ENCODE measurements at regions not wholly inside any gene's neighbourhood (a gene's known extent, or its start where the extent isn't known, plus 50 kb on each side); places are given as distances from the start of the nearest gene placed in this dataset.

DNA sequence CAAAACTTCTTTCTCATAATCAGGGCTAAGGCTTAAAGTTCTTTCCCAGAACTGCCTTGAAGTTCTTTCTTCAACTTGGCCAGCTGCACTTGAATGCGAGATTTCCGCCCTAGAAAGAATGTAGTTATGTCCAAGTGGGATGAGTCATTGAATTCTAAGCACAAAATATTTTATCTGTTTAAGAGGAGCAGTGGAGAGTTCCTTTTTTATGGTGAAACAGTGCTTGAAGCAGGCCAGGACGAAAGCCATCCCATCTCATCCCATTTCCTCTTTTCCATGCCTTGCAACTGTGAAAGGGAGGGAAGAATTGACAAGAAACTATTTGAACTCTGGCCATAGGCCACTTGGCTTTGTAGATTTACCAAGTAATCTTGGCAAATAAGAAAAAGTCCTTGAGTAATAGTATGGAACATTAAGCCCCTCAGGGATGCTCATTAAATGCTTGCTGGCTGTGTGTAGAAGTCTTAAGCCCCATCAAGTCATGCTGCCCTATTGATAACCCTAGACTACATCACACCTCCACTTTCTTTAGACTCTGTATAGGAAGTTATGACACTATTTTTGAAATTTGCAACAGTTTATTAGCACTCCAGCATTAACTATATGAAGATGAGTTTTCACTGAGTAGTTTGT, 174.5 kb downstream of the KCTD12 start:
- DNase-seq (ENCODE audit: low spot score), result no peak

DNA sequence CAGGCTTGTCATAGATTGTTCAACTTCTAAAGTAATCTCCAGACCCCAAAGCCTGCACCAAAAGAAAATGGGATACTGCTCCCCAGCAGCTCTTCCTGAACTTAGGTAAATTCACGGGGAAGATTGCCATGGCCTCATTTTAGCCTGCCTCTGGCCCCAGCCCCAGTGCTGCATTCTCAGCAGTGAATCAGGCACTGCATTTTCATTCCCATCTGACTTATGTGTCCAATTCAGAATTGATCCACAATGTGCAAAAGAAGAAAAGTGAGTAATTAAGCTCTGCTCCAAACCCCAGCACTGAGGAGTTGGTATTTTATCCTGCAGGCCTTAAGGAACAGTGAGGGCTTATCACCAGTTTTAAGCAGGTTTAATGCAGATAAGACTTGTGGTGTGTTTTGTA, 176.4 kb downstream of the KCTD12 start:
- DNase-seq (ENCODE audit: low spot score), result no peak

- DNase-seq (ENCODE audit: low spot score), result no peak
Observed at GRCh38 chr13:76708138-76708688, 178.0 kb downstream of the KCTD12 start.

DNA sequence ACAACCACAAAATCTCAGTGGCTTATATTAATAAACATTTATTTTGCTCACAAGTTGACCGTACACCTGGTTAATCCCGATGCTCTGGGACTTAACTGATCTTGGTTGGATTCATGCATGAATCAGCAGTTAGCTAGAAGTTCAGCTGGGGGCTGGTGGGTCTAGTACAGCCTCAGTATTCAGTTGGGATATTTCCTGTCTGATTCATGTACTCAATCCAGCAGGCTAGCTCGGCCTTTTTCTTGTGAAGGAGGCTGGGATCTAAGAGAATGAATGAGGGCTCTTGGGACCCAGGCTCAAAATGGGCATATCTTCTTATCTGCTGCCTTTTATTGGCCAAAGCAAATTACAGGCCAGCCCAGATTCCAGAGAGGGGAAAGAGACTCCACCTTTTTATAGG, 178.8 kb downstream of the KCTD12 start:
- DNase-seq (ENCODE audit: low spot score), result no peak

DNA sequence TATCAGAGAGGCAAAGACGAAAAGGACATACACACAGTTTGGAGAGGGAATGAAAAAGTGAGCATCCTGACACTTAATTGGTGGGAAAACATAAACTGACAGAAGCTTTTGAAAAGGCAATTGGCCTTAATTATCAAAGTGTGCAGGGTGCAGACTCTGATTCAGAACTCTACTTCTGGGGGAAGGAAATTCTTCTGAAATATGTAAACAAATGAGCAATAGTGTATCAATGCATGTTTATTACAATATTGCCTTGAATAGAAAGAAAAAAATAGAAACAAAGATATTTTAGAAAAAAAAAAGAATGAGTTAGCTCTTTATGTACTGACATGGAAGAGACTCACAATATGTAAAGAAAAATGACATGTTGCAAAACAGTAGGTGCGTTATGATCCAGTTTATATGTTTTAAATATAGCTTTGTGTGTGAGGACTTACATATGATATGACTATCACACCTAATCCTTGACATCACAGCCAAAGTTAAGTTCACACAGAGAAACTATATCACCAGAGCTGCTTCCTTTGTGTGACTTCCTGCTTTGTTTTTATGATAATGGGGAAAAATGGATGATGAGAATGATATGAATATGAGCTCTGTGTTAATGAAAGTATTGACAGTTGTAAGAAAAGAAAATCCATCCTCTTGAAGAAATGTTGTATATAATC, 182.4 kb downstream of the KCTD12 start:
- no peak for DNase-seq (ENCODE audit: low spot score)

GRCh38 chr13:76703216-76703615, 183.0 kb downstream of the KCTD12 start:
- DNase-seq (ENCODE audit: low spot score), result no peak

GRCh38 chr13:76697288-76697687, 188.9 kb downstream of the KCTD12 start:
- no peak for DNase-seq (ENCODE audit: low spot score)

DNA sequence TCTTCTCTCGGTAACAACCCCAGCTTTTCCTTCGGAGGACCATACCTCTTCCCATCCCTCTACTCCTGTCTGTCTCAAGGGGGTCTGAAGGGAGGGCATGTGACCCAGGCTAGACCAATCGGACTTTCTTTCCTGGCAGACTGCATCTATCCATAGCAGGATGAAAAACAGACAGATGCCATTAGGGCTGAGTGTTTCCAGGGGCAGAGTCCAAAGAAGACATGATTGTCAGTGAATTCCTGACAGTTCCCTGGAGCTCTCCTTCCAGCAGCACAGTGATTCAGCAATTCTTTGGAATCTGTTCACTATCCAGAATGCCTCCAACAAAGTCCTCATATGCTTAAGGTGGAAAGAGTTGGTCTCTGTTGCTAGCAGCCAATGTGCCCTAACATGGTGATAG, 189.8 kb downstream of the KCTD12 start:
- DNase-seq (ENCODE audit: low spot score), result no peak

DNA sequence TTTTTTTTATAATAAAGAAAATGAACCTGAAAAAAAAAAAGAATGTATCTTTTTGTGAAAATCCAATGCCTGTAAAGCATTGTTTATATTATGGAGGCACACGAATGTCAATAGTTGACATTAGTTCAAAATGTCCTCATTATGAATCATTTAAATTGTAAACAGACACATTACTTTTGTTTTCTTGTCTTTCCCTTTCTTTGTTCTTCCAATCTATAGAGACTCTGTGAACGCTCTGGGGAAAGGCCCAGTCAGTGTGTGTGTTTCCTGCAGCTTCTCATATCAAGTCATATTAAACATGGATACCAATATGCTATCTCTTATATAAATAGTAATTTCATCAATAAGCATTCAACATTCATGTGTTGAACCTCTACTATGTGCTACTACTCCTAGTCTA, 193.1 kb downstream of the KCTD12 start:
- DNase-seq (ENCODE audit: low spot score), result no peak

GRCh38 chr13:76692346-76692745, 193.9 kb downstream of the KCTD12 start:
- no peak for DNase-seq (ENCODE audit: low spot score)

DNA sequence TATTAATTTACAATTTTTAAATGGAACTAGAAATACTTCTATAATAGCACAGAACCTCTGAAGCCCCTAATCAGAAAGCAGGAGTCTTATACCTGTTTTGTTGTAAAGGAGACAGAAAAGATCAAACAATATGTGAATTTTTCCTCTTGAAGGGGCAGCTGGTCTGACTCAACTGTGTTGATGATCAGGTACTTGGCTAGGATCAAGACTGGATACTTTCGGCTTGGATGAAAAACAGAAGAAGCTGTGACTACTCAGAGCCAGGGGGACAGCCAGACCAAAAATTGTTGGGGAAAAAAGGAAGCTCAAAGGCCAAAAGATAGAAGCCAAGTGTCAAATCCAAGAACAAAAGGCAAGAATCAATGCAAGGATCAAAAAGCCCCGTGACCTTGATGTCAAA, 195.6 kb downstream of the KCTD12 start:
- DNase-seq (ENCODE audit: low spot score), result no peak

DNA sequence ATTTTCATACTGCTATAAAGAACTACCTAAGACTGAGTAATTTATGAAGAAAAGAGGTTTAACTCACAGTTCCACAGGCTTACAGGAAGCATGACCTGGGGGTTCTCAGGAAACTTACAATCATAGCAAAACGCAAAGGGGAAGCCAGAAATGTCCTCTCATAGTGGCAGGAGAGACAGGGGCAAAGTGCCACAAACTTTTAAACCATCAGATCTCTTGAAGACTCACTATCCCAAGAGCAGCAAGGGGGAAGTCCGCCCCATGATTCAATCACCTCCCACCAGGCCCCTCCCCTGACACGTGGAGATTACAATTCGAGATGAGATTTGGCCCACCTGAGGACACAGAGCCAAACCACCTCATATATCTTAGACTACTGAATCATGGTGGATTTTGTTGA, 198.7 kb downstream of the KCTD12 start:
- no peak for DNase-seq (ENCODE audit: low spot score)

DNA sequence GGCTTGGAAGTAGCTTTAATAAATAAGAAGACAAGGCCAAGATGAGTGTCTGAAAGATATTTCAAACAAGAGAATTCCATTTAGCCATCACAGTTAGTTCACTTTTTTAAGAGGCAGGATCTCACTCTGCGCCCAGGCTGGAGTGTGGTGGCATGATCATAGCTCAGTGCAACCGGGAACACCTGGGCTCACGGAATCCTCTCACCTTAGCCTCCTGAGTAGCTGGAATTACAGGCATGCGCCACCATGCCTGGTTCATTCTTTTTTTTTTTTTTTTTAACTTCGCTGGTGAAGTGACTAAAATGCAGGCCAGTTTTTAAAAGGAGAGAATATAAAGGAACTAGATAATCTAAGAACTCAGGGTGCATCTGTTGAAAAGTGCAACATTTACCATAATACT, 200.3 kb downstream of the KCTD12 start:
- no peak for DNase-seq (ENCODE audit: low spot score)

DNA sequence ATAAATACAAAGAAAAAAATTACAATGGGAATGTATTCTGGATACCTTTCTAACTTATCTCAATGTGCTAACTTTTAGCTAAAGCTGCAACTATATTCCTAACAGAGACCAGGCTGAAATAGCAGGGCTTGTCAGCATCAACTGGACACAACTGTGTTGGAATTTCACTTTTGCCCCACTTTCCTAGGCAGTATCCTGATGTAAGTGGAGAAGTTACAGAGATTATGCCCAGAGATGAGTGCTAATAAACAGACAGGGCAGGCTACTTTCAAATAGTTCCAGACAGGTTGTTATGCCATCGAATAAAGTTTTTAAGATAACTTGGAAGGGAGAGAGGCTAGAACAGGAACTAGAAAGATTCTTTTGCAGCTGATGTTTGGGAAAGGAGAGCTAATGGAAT, 201.9 kb downstream of the KCTD12 start:
- no peak for DNase-seq (ENCODE audit: low spot score)

GRCh38 chr13:76683854-76684253, 202.4 kb downstream of the KCTD12 start:
- no peak for DNase-seq (ENCODE audit: low spot score)

GRCh38 chr13:76683168-76683567, 203.0 kb downstream of the KCTD12 start:
- DNase-seq (ENCODE audit: low spot score), result no peak

GRCh38 chr13:76680112-76680511, 206.1 kb downstream of the KCTD12 start:
- DNase-seq (ENCODE audit: low spot score), result no peak

DNA sequence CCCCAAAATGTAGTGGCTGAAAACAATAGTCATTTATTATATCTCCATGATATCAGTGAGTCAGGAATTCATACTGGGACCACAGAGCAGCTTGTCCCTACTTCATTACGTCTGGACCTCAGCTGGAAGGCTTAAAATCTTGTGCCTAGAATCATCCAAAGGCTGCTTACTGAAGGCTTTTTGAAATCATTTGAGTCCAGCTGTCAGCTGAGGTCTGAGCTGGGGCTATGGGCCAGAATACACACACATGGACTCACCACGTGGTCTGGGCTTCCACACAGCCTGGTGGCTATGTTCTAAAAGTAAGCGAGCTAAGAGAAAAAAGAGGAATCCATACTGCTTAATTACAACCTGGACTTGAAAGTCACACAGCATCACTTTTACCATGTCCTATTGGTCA, 209.2 kb downstream of the KCTD12 start:
- DNase-seq (ENCODE audit: low spot score), result no peak

GRCh38 chr13:76672420-76672819, 213.8 kb downstream of the KCTD12 start:
- no peak for DNase-seq (ENCODE audit: low spot score)

- no peak for DNase-seq (ENCODE audit: low spot score)
Observed at GRCh38 chr13:76668716-76669115, 217.5 kb downstream of the KCTD12 start.

DNA sequence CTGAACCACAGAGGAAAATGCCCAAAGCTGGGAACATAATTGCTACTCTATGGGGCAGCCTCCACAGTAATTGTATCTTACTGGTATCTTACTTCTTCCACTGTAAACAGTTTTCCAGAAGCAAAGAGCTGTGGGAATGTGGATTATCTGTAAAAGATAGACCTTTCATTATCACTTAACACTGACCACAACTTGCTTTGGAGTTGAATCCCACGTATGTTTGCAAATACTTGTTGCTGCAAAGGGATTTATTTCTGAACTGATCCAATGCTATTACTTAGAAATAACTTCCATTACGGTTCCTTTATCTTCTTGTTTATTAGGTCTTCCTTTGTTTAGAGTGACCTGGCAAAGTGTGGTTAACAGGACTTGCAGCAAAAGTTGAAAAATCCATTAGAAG, 218.1 kb downstream of the KCTD12 start:
- no peak for DNase-seq (ENCODE audit: low spot score)

GRCh38 chr13:76667551-76667950, 218.7 kb downstream of the KCTD12 start:
- peak; percentile 2 for DNase-seq (ENCODE audit: low spot score)

- DNase-seq (ENCODE audit: low spot score), result no peak
Observed at GRCh38 chr13:76663592-76664335, 222.4 kb downstream of the KCTD12 start.
